ENCODE measurements at regions not wholly inside any gene's neighbourhood (a gene's known extent, or its start where the extent isn't known, plus 50 kb on each side); places are given as distances from the start of the nearest gene placed in this dataset.

DNA sequence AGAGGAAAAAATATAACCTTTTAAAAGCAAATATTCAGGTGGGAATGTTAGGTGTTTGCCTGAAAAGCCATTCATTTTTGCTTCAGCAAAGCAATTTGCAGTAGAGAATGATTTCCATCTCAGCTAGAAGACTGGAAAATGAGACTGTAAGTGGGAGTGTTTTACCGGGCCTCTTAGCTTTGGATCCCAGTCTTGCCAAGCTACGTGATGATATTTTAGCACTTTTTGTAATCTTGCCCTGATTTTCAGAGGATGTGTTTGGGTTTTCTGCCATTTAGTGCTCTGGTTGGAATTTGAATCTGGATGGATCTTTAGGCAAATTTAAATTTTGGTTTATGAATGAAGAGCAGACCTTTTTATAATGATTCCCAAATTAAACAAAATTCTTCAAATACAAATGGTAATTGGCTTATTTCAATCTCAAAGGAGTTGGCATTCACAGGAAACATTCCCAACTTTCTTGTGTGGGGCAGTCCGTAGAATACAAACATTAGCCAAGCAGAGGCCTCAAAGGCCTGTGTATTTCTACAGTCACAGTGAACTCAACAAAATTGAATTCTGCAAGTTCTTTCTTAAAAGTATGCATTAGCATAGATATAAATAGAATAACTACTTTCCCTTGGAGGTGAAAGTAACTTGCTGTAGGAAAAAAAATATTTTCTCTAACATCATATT is 646.4 kb downstream of the CDY2B start:
- TF ChIP-seq JUN (IDR thresholded peaks at IDR 0.05; ENCODE audit: borderline replicate concordance, insufficient read depth, insufficient read length, low read depth): no peak
- TF ChIP-seq GATA2 (IDR thresholded peaks at IDR 0.05; ENCODE audit: insufficient read depth, insufficient read length, low read depth, low read length): no peak
- BruUV-seq (replicated peaks): no TSS peak
- no peak overlapping the region for H3K4me2 ChIP-seq (ENCODE audit: insufficient read depth, low read length)
- H2AFZ ChIP-seq (ENCODE audit: low read depth, low read length): no peak overlapping the region
- peaks cover 7% of the 10 kb centered on the region for H3K4me1 ChIP-seq (ENCODE audit: control insufficient read depth, extremely low read depth, insufficient read depth, low read length)
- H3K79me2 ChIP-seq (ENCODE audit: control insufficient read depth, insufficient read depth, low read length): no peaks in the 10 kb centered on the region
- no peak overlapping the region for H3K27ac ChIP-seq (ENCODE audit: insufficient read depth, low read depth, low read length)
- DNase-seq (ENCODE audit: low read depth, low spot score) (no peak), FAIRE-seq (no peak)
- POLR2A ChIA-PET: no interaction called here
- H4K20me1 ChIP-seq (replicated peaks; ENCODE audit: control insufficient read depth, extremely low read depth, insufficient read depth, low read length): no peaks in the 10 kb centered on the region
- CTCF ChIA-PET: no interaction called here
- no peaks in the 10 kb centered on the region for H3K27me3 ChIP-seq (ENCODE audit: control insufficient read depth in 2 of 2, insufficient read depth in 2 of 2, low read length in 2 of 2)
- no peaks in the 10 kb centered on the region for H3K9me1 ChIP-seq (replicated peaks; ENCODE audit: control insufficient read depth, extremely low read depth, insufficient read depth, low read length)
- no peaks in the 10 kb centered on the region for H3K9me3 ChIP-seq (replicated peaks; ENCODE audit: control insufficient read depth, insufficient read depth, low read length)
- H3K9ac ChIP-seq (replicated peaks; ENCODE audit: extremely low read depth, insufficient read depth, low read length): no peak overlapping the region
- no peak overlapping the region for H3K4me3 ChIP-seq (replicated peaks in 1 of 3; ENCODE audit: insufficient read depth in 1 of 3, low read depth in 1 of 3, low read length in 3 of 3)
- intact Hi-C loops (cut with micrococcal nuclease) (loop anchor here (10.0 kb wide), 2 partner anchors 69 to 279 kb away; no protein-coding TSS in a partner anchor), dilution Hi-C loops (cut with MboI; ENCODE audit: extremely low pct_ligation_motif_present, low sequenced_read_pairs) (no loop called here)
- H3K36me3 ChIP-seq (ENCODE audit: control insufficient read depth in 2 of 2, extremely low read depth in 1 of 2, insufficient read depth in 2 of 2, low read length in 2 of 2): no peaks in the 10 kb centered on the region

DNA sequence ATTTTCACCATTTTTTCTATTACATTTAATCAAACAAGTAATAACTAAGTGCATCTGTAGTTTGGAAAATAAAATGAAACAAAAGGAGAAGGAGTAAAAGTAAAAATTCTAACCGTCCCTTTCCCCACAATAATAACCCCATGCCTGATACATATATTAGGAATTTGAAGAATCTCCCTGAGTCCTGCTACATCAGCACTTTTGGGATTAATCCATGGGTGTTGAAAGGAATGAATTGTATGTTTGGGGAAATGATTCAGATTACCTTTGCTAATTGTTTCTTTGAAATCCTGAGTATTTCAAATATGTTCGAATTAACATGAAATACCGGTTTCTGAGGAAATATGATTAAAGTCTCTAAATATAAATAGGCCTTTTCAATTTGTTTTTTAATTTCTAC is 648.0 kb downstream of the CDY2B start:
- intact Hi-C loops (cut with micrococcal nuclease): loop anchor here (1.0 to 10.0 kb wide), 4 partner anchors 67 to 277 kb away; no protein-coding TSS in a partner anchor
- FAIRE-seq (peak; percentile 64), DNase-seq (ENCODE audit: low read depth, low spot score) (no peak)
- H3K9me1 ChIP-seq (replicated peaks; ENCODE audit: control insufficient read depth, extremely low read depth, insufficient read depth, low read length): no peaks in the 10 kb centered on the region
- no peak overlapping the region for H2AFZ ChIP-seq (ENCODE audit: low read depth, low read length)
- H4K20me1 ChIP-seq (replicated peaks; ENCODE audit: control insufficient read depth, extremely low read depth, insufficient read depth, low read length): no peaks in the 10 kb centered on the region
- dilution Hi-C loops (cut with MboI; ENCODE audit: extremely low pct_ligation_motif_present, low sequenced_read_pairs): no loop called here
- no peaks in the 10 kb centered on the region for H3K9me3 ChIP-seq (replicated peaks; ENCODE audit: control insufficient read depth, insufficient read depth, low read length)
- no peaks in the 10 kb centered on the region for H3K36me3 ChIP-seq (ENCODE audit: control insufficient read depth in 2 of 2, extremely low read depth in 1 of 2, insufficient read depth in 2 of 2, low read length in 2 of 2)
- no peaks in the 10 kb centered on the region for H3K79me2 ChIP-seq (ENCODE audit: control insufficient read depth, insufficient read depth, low read length)
- peak overlapping the region; percentile 41 for H3K27ac ChIP-seq (ENCODE audit: insufficient read depth, low read depth, low read length)
- H3K27me3 ChIP-seq (ENCODE audit: control insufficient read depth in 2 of 2, insufficient read depth in 2 of 2, low read length in 2 of 2): no peaks in the 10 kb centered on the region
- H3K9ac ChIP-seq (replicated peaks; ENCODE audit: extremely low read depth, insufficient read depth, low read length): peak overlapping the region; percentile 16
- ChIA-PET POLR2A (no interaction called here), CTCF (no interaction called here)
- no TSS peak for BruUV-seq (replicated peaks)
- no peak overlapping the region for H3K4me2 ChIP-seq (ENCODE audit: insufficient read depth, low read length)
- no peak overlapping the region for H3K4me3 ChIP-seq (replicated peaks in 1 of 3; ENCODE audit: insufficient read depth in 1 of 3, low read depth in 1 of 3, low read length in 3 of 3)
- TF ChIP-seq FOS (IDR thresholded peaks at IDR 0.05; ENCODE audit: borderline replicate concordance, insufficient read depth, low read length) (no peak), POLR2AphosphoS5 (IDR thresholded peaks at IDR 0.05; ENCODE audit: insufficient read depth, low read depth, low read length) (no peak), JUN (IDR thresholded peaks at IDR 0.05; ENCODE audit: borderline replicate concordance, insufficient read depth, insufficient read length, low read depth) (no peak), GATA2 (IDR thresholded peaks at IDR 0.05; ENCODE audit: insufficient read depth, insufficient read length, low read depth, low read length) (no peak), EZH2 (IDR thresholded peaks at IDR 0.05; ENCODE audit: borderline replicate concordance, low read depth, low read length, severe bottlenecking) (no peak), MYC (IDR thresholded peaks at IDR 0.05; ENCODE audit: low read depth, low read length) (no peak), POLR2A (IDR thresholded peaks at IDR 0.05; ENCODE audit: low read depth, low read length) (no peak)
- TF ChIP-seq, protein P1, sequence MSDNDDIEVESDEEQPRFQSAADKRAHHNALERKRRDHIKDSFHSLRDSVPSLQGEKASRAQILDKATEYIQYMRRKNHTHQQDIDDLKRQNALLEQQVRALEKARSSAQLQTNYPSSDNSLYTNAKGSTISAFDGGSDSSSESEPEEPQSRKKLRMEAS (IDR thresholded peaks at IDR 0.05; ENCODE audit: insufficient read depth, insufficient read length): no peak
- TF ChIP-seq, protein P2, sequence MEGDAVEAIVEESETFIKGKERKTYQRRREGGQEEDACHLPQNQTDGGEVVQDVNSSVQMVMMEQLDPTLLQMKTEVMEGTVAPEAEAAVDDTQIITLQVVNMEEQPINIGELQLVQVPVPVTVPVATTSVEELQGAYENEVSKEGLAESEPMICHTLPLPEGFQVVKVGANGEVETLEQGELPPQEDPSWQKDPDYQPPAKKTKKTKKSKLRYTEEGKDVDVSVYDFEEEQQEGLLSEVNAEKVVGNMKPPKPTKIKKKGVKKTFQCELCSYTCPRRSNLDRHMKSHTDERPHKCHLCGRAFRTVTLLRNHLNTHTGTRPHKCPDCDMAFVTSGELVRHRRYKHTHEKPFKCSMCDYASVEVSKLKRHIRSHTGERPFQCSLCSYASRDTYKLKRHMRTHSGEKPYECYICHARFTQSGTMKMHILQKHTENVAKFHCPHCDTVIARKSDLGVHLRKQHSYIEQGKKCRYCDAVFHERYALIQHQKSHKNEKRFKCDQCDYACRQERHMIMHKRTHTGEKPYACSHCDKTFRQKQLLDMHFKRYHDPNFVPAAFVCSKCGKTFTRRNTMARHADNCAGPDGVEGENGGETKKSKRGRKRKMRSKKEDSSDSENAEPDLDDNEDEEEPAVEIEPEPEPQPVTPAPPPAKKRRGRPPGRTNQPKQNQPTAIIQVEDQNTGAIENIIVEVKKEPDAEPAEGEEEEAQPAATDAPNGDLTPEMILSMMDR (IDR thresholded peaks at IDR 0.05; ENCODE audit: extremely low read depth in 1 of 2, insufficient read depth in 1 of 2, low read depth in 1 of 2, low read length in 2 of 2): no peak
- H3K4me1 ChIP-seq (ENCODE audit: control insufficient read depth, extremely low read depth, insufficient read depth, low read length): peaks cover 2% of the 10 kb centered on the region
